Activated CD8-positive, alpha-beta memory T cell treated with anti-CD3 and anti-CD28 coated beads for 1 hour (primary cell): ENCODE measurements at regions not wholly inside any gene's neighbourhood (a gene's known extent, or its start where the extent isn't known, plus 50 kb on each side); places are given as distances from the start of the nearest gene placed in this dataset.
"Not testable (repeated sequence)": the region's sequence is repeated elsewhere in the genome, so short reads cannot be mapped to it uniquely, and the experiment has no call there.

Experiments
- DNase-seq, 2 donors: peaks; one replicate each; pipeline ENCODE4 v3.0.0-alpha.2; 2020; ENCODE audit warnings: low read depth in 1 of 2; ENCODE audit errors: extremely low read depth in 1 of 2

- no peak for DNase-seq
These were observed 1368.6 kb upstream of the C9orf72 start for GRCh38 chr9:28941856-28942255.

- no peak for DNase-seq
These were observed 1369.7 kb upstream of the C9orf72 start for GRCh38 chr9:28942941-28943340.

GRCh38 chr9:28946648-28947047, 1373.4 kb upstream of the C9orf72 start:
- DNase-seq, result no peak

- DNase-seq, result no peak
These were observed 1378.7 kb upstream of the C9orf72 start for GRCh38 chr9:28951945-28952344.

GRCh38 chr9:28956116-28956880, 1383.0 kb upstream of the C9orf72 start:
- no peak for DNase-seq

- DNase-seq, result no peak
These were observed 1387.3 kb upstream of the C9orf72 start for GRCh38 chr9:28960602-28961001.

- no peak for DNase-seq
These were observed 1388.3 kb upstream of the C9orf72 start for GRCh38 chr9:28961623-28962022.

- DNase-seq, result no peak
These were observed 1393.9 kb upstream of the C9orf72 start for GRCh38 chr9:28967226-28967625.

- DNase-seq, result no peak
These were observed 1397.0 kb upstream of the C9orf72 start for GRCh38 chr9:28970241-28970654.

GRCh38 chr9:28971881-28972280, 1398.6 kb upstream of the C9orf72 start:
- DNase-seq, result no peak

- no peak for DNase-seq
These were observed 1403.0 kb upstream of the C9orf72 start for GRCh38 chr9:28976250-28976649.

GRCh38 chr9:28976684-28977083, 1403.4 kb upstream of the C9orf72 start:
- no peak for DNase-seq

- DNase-seq, result no peak
These were observed 1407.8 kb upstream of the C9orf72 start for GRCh38 chr9:28981129-28981528.

- DNase-seq, result no peak
These were observed 1408.4 kb upstream of the C9orf72 start for GRCh38 chr9:28981711-28982110.

- no peak for DNase-seq
These were observed 1410.7 kb upstream of the C9orf72 start for GRCh38 chr9:28984016-28984415.

GRCh38 chr9:28990009-28990408, 1416.7 kb upstream of the C9orf72 start:
- DNase-seq, result not testable (repeated sequence)

- DNase-seq, result no peak
These were observed 1425.8 kb upstream of the C9orf72 start for GRCh38 chr9:28999057-28999456.

- no peak for DNase-seq
These were observed 1426.5 kb upstream of the C9orf72 start for GRCh38 chr9:28999806-29000205.

GRCh38 chr9:29001006-29001405, 1427.7 kb upstream of the C9orf72 start:
- no peak for DNase-seq

GRCh38 chr9:29004988-29005387, 1431.7 kb upstream of the C9orf72 start:
- DNase-seq, result no peak

- DNase-seq, result no peak
These were observed 1433.3 kb upstream of the C9orf72 start for GRCh38 chr9:29006628-29007027.

- no peak for DNase-seq
These were observed 1439.6 kb upstream of the C9orf72 start for GRCh38 chr9:29012911-29013310.

- DNase-seq, result no peak
These were observed 1448.4 kb upstream of the C9orf72 start for GRCh38 chr9:29021632-29022031.
